Vagina (tissue), 2 donors: ENCODE measurements at regions not wholly inside any gene's neighbourhood (a gene's known extent, or its start where the extent isn't known, plus 50 kb on each side); places are given as distances from the start of the nearest gene placed in this dataset.

Experiments
- DNase-seq, 2 donors: peaks; one replicate each; pipeline ENCODE4 v3.0.0-alpha.2; 2017; ENCODE audit errors: extremely low spot score in 2 of 2
- H3K27ac ChIP-seq: fragments of 200-600 bp; sonication (generic); one replicate; pipeline ENCODE4 v1.5.1; 2019
- H3K27me3 ChIP-seq: fragments of 200-600 bp; sonication (generic); one replicate; pipeline ENCODE4 v1.5.1; 2019
- H3K36me3 ChIP-seq, 2 donors: fragments of 200-600 bp; sonication (generic); one replicate each; pipeline ENCODE4 v1.5.1; 2017 to 2019
- H3K4me1 ChIP-seq: fragments of 200-600 bp; sonication (generic); one replicate; pipeline ENCODE4 v1.5.1; 2019
- H3K4me3 ChIP-seq, 2 donors: fragments of 200-600 bp; sonication (generic); 1 replicate in 1 of 2; 2 replicates in 1 of 2; pipeline ENCODE4 v1.5.1; 2016 to 2019
- H3K9me3 ChIP-seq: fragments of 200-600 bp; sonication (generic); one replicate; pipeline ENCODE4 v1.5.1; 2019
- POLR2A ChIP-seq, 2 donors: fragments of 450-650 bp; IDR thresholded peaks; one replicate each; pipeline ENCODE4 v1.6.1; 2017; ENCODE audit warnings: antibody characterized with exemption in 2 of 2, mild to moderate bottlenecking in 2 of 2, moderate library complexity in 2 of 2
- POLR2AphosphoS5 ChIP-seq, 2 donors: sonication (generic); formaldehyde crosslinking; IDR thresholded peaks; one replicate each; pipeline ENCODE4 v1.9.0; 2017; ENCODE audit warnings: antibody characterized with exemption in 2 of 2, mild to moderate bottlenecking in 2 of 2, low read depth in 1 of 2; ENCODE audit not compliant: insufficient read depth in 1 of 2
- intact Hi-C: fragments of 100-400 bp; cut with DNase I; formaldehyde crosslinking; loops from one replicate; pipeline ENCODE4 v1.15.1; 2023
- TF ChIP-seq, protein P1 (sequence below), 3 experiments: fragments of 450-650 bp in 2 of 3; fragments of 200-600 bp in 1 of 3; sonication (generic) in 1 of 3; IDR thresholded peaks; one replicate each; pipeline ENCODE4 v1.5.1; 2017 to 2019; ENCODE audit warnings: antibody characterized with exemption in 3 of 3, mild to moderate bottlenecking in 2 of 3, moderate library complexity in 2 of 3

DNA sequence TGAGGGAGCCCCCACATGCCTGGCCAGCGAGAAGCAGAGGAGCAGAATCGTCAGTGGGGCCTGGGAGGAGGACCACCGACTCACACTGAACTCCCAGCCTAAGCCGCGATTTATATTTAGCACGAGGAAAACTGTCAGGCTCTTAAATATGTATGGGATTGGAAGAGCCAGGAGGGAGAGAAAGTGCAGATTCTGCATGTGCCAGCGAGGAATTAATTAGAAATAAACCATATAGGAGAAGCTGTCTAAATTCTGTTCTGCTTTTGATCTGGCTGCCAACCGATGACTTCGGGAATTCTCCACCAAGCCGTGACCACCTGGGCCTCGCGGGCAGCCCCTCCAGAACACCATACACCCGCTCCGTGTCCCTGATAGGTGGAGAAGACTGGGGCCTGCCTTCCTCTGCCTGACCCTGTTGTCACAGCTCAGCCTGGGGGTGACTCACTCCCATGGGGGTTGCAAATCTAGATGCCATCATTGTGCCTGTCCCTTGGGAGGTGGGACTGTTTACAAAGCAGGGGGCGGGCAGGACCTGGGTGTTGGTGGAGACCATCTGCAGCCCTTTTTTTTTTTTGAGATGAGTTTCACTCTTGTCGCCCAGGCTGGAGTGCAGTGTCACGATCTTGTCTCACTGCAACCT, 91.1 kb upstream of the PMEPA1 start:
- Histone ChIP-seq H3K36me3 (no peaks in the 10 kb centered on the region), H3K27ac (no peak overlapping the region), H3K27me3 (no peaks in the 10 kb centered on the region), H3K4me1 (peaks cover 2% of the 10 kb centered on the region), H3K9me3 (no peaks in the 10 kb centered on the region), H3K4me3 (no peak overlapping the region)
- TF ChIP-seq POLR2AphosphoS5 (IDR thresholded peaks at IDR 0.05; ENCODE audit: insufficient read depth in 1 of 2, low read depth in 1 of 2) (no peak), POLR2A (IDR thresholded peaks at IDR 0.05) (no peak)
- TF ChIP-seq, protein P1, sequence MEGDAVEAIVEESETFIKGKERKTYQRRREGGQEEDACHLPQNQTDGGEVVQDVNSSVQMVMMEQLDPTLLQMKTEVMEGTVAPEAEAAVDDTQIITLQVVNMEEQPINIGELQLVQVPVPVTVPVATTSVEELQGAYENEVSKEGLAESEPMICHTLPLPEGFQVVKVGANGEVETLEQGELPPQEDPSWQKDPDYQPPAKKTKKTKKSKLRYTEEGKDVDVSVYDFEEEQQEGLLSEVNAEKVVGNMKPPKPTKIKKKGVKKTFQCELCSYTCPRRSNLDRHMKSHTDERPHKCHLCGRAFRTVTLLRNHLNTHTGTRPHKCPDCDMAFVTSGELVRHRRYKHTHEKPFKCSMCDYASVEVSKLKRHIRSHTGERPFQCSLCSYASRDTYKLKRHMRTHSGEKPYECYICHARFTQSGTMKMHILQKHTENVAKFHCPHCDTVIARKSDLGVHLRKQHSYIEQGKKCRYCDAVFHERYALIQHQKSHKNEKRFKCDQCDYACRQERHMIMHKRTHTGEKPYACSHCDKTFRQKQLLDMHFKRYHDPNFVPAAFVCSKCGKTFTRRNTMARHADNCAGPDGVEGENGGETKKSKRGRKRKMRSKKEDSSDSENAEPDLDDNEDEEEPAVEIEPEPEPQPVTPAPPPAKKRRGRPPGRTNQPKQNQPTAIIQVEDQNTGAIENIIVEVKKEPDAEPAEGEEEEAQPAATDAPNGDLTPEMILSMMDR (IDR thresholded peaks at IDR 0.05) = no peak
- no peak for DNase-seq
- intact Hi-C loops = no loop called here

GRCh38 chr20:57797401-57797800, 87.6 kb upstream of the PMEPA1 start:
- Histone ChIP-seq H3K27ac (no peak overlapping the region), H3K4me1 (no peaks in the 10 kb centered on the region), H3K9me3 (no peaks in the 10 kb centered on the region), H3K4me3 (no peak overlapping the region), H3K27me3 (no peaks in the 10 kb centered on the region), H3K36me3 (no peaks in the 10 kb centered on the region)
- DNase-seq = no peak
- intact Hi-C loops = no loop called here
- no peak for TF ChIP-seq POLR2AphosphoS5 (IDR thresholded peaks at IDR 0.05; ENCODE audit: insufficient read depth in 1 of 2, low read depth in 1 of 2)
- TF ChIP-seq POLR2A (IDR thresholded peaks at IDR 0.05) = no peak
- TF ChIP-seq, protein P1 (IDR thresholded peaks at IDR 0.05) = no peak

DNA sequence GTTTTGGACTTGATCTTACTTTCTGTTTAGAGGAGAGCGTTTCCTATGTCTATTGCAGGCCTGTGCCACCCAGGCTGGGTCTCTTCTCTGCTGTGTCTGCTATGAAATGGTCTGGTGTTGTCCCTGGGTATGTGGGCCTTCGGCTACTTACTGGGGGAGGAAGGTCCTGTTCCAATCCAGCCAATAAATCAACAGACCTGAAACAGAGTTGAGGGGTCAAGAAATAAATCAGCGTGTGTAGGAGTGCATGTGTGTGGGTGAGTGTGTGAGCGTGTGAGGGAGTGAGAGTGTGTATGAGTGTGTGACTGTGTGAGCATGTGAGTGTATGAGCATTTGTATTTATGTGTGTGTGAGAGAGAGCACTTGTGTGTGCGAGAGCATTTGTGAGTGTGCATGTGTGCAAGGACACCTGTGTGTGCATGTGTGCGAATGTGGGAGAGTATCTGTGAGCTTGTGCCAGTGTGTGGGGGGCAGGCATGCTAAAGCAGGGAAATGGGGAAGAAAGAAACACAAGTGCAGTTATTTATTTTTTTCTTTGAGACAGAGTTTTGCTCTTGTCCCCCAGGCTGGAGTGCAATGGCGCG, 86.3 kb upstream of the PMEPA1 start:
- TF ChIP-seq, protein P1 (IDR thresholded peaks at IDR 0.05) = no peak
- no peak for TF ChIP-seq POLR2A (IDR thresholded peaks at IDR 0.05)
- TF ChIP-seq POLR2AphosphoS5 (IDR thresholded peaks at IDR 0.05; ENCODE audit: insufficient read depth in 1 of 2, low read depth in 1 of 2) = no peak
- intact Hi-C loops = no loop called here

GRCh38 chr20:57795342-57795697, 85.5 kb upstream of the PMEPA1 start:
- DNase-seq = no peak
- no peak overlapping the region for H3K27ac ChIP-seq
- H3K9me3 ChIP-seq = no peaks in the 10 kb centered on the region
- H3K4me1 ChIP-seq = no peaks in the 10 kb centered on the region
- no peak overlapping the region for H3K4me3 ChIP-seq
- intact Hi-C loops = no loop called here
- H3K27me3 ChIP-seq = no peaks in the 10 kb centered on the region
- H3K36me3 ChIP-seq = no peaks in the 10 kb centered on the region
- no peak for TF ChIP-seq POLR2A (IDR thresholded peaks at IDR 0.05)
- TF ChIP-seq, protein P1 (IDR thresholded peaks at IDR 0.05) = no peak
- TF ChIP-seq POLR2AphosphoS5 (IDR thresholded peaks at IDR 0.05; ENCODE audit: insufficient read depth in 1 of 2, low read depth in 1 of 2) = no peak

More for the DNA sequence above, 86.3 kb upstream of the PMEPA1 start:
- Histone ChIP-seq H3K4me3 (no peak overlapping the region), H3K4me1 (no peaks in the 10 kb centered on the region), H3K9me3 (no peaks in the 10 kb centered on the region), H3K27me3 (no peaks in the 10 kb centered on the region), H3K36me3 (no peaks in the 10 kb centered on the region), H3K27ac (no peak overlapping the region)
- DNase-seq = no peak

GRCh38 chr20:57794600-57795341, 85.0 kb upstream of the PMEPA1 start:
- DNase-seq = no peak
- no peaks in the 10 kb centered on the region for H3K4me1 ChIP-seq
- no peaks in the 10 kb centered on the region for H3K36me3 ChIP-seq
- no peak for TF ChIP-seq POLR2A (IDR thresholded peaks at IDR 0.05)
- TF ChIP-seq, protein P1 (IDR thresholded peaks at IDR 0.05) = no peak
- no peaks in the 10 kb centered on the region for H3K27me3 ChIP-seq
- intact Hi-C loops = no loop called here
- H3K9me3 ChIP-seq = no peaks in the 10 kb centered on the region
- H3K27ac ChIP-seq = no peak overlapping the region
- H3K4me3 ChIP-seq = no peak overlapping the region
